Chondrocyte (in vitro differentiated cells): ENCODE measurements at regions not wholly inside any gene's neighbourhood (a gene's known extent, or its start where the extent isn't known, plus 50 kb on each side); places are given as distances from the start of the nearest gene placed in this dataset.
A peak's percentile ranks its signal among the peaks of the same experiment; 100 is the strongest.

Experiments
- DNase-seq: peaks from one replicate; pipeline ENCODE4 v3.0.0; 2021; ENCODE audit warnings: mixed read lengths, low spot score
- H3K27ac Mint-ChIP-seq: one replicate; pipeline ENCODE4 v1.8.0; 2021; ENCODE audit warnings: mild to moderate bottlenecking, moderate library complexity, mixed read lengths; ENCODE audit not compliant: unreplicated experiment
- H3K27me3 Mint-ChIP-seq: 2 replicates; pipeline ENCODE4 v1.8.0; 2021; ENCODE audit warnings: low read depth, mixed read lengths
- H3K36me3 Mint-ChIP-seq: 2 replicates; pipeline ENCODE4 v1.8.0; 2021; ENCODE audit warnings: low read depth, mixed read lengths
- H3K4me1 Mint-ChIP-seq: 2 replicates; pipeline ENCODE4 v1.8.0; 2021; ENCODE audit warnings: low read depth, mild to moderate bottlenecking, mixed read lengths
- H3K4me3 Mint-ChIP-seq: one replicate; pipeline ENCODE4 v1.8.0; 2021; ENCODE audit warnings: mild to moderate bottlenecking, moderate library complexity, mixed read lengths; ENCODE audit not compliant: unreplicated experiment
- H3K9me3 Mint-ChIP-seq: 2 replicates; pipeline ENCODE4 v1.8.0; 2021; ENCODE audit warnings: low read depth, mixed read lengths
- TF ChIP-seq, protein P1 (sequence below): fragments of 200-600 bp; sonication (generic); IDR thresholded peaks from 2 replicates; pipeline ENCODE4 v1.5.0; 2021; ENCODE audit warnings: antibody characterized with exemption, mild to moderate bottlenecking, moderate library complexity

DNA sequence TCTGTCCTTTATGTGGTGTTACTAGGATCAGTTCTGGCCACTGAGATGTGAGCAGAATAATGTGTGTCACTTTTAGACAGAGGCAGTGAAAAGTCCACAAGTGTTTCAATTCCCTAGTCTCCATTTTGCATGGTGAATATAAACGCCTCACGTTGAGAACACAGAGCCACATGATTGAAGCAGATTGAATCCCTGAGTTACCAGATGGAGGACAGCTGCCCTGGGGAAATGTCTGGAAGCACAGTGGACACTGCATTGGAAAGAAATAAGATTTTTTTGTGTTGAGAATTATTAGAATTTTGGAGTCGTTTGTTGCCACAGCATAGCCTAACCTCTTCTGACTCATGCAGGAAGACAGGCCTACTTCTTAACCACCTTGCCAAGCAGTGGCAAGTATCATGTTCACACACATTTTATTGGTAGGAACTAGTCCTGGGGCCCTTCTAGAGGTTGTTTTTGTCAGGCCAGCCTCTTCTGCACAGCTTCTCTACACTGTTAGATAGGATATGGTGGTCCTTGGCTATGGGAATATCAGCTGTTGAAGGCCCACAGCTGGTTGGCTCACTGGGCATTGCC is 188.6 kb downstream of the TMEM182 start:
- no peaks in the 10 kb centered on the region for H3K27me3 Mint-ChIP-seq
- DNase-seq: no peak
- no peaks in the 10 kb centered on the region for H3K36me3 Mint-ChIP-seq
- no peaks in the 10 kb centered on the region for H3K9me3 Mint-ChIP-seq
- peak overlapping the region; percentile 34 for H3K27ac Mint-ChIP-seq
- TF ChIP-seq, protein P1, sequence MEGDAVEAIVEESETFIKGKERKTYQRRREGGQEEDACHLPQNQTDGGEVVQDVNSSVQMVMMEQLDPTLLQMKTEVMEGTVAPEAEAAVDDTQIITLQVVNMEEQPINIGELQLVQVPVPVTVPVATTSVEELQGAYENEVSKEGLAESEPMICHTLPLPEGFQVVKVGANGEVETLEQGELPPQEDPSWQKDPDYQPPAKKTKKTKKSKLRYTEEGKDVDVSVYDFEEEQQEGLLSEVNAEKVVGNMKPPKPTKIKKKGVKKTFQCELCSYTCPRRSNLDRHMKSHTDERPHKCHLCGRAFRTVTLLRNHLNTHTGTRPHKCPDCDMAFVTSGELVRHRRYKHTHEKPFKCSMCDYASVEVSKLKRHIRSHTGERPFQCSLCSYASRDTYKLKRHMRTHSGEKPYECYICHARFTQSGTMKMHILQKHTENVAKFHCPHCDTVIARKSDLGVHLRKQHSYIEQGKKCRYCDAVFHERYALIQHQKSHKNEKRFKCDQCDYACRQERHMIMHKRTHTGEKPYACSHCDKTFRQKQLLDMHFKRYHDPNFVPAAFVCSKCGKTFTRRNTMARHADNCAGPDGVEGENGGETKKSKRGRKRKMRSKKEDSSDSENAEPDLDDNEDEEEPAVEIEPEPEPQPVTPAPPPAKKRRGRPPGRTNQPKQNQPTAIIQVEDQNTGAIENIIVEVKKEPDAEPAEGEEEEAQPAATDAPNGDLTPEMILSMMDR: no peak
- H3K4me3 Mint-ChIP-seq: no peak overlapping the region
- H3K4me1 Mint-ChIP-seq: peaks cover 10% of the 10 kb centered on the region

DNA sequence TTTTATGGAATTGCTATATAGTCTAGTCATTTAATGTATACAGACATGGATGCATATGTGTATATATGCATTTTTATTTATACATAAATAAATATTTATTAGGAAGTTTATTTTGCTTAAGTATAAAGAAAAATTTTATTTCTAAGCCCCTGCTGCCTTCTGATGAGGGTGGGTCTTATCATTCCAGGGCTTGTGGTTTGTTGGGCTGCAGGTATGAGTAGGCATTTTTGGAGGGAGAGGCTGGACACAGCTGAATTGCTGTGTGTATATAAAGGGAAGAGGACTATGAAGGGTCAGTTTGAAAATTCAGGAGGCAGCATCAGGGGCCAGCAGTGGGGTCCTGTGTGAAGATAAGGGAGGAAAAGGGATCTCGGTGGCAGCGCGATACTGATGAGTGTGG is 189.4 kb downstream of the TMEM182 start:
- H3K27me3 Mint-ChIP-seq: no peaks in the 10 kb centered on the region
- no peak overlapping the region for H3K4me3 Mint-ChIP-seq
- no peaks in the 10 kb centered on the region for H3K9me3 Mint-ChIP-seq
- no peak for DNase-seq
- no peak overlapping the region for H3K27ac Mint-ChIP-seq
- TF ChIP-seq, protein P1: no peak
- peaks cover 10% of the 10 kb centered on the region for H3K4me1 Mint-ChIP-seq
- H3K36me3 Mint-ChIP-seq: no peaks in the 10 kb centered on the region

DNA sequence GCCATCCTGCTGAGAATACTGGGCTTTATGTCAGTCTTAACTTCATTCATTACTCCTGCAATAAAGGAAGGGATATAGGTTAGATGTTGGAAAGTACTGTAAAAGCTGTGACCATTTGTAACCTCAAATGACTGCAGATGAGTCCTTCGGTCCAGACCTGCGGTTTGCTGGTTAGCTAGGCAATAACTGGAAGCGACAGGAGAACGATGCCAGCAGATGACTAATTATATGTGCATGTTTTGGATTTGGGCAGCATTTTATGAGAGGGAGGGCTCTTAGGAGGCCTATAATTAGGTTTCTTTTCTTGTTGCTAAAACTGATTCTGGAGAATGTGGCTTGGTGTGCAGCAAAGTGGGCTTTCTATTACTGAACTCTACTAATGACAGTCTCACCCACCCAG is 205.6 kb downstream of the TMEM182 start:
- TF ChIP-seq, protein P1: no peak
- peaks cover 4% of the 10 kb centered on the region for H3K9me3 Mint-ChIP-seq
- no peak overlapping the region for H3K4me3 Mint-ChIP-seq
- H3K4me1 Mint-ChIP-seq: no peaks in the 10 kb centered on the region
- peaks cover 15% of the 10 kb centered on the region for H3K27me3 Mint-ChIP-seq
- no peak overlapping the region for H3K27ac Mint-ChIP-seq
- no peak for DNase-seq
- no peaks in the 10 kb centered on the region for H3K36me3 Mint-ChIP-seq

DNA sequence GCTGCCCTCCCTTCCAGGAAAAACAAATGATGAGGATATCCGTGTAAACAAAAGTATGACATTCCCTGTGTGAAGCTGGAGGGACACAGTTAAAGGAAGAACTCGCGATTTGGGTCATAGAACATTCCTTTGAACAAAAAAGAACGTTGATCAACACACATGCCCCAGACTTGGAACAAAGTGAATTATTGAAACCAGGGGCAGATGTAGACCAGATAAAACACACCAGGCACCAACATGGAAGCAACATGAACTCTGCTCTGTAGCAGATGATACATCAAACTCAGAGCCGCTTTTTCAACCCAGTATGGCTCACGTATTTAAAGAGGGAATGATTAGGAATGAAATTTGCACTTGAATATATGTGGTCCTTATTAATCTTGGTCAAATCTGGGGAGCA is 206.5 kb downstream of the TMEM182 start:
- H3K4me3 Mint-ChIP-seq: no peak overlapping the region
- H3K9me3 Mint-ChIP-seq: peaks cover 4% of the 10 kb centered on the region
- peaks cover 13% of the 10 kb centered on the region for H3K27me3 Mint-ChIP-seq
- no peak overlapping the region for H3K27ac Mint-ChIP-seq
- DNase-seq: no peak
- H3K4me1 Mint-ChIP-seq: no peaks in the 10 kb centered on the region
- no peaks in the 10 kb centered on the region for H3K36me3 Mint-ChIP-seq
- TF ChIP-seq, protein P1: no peak

DNA sequence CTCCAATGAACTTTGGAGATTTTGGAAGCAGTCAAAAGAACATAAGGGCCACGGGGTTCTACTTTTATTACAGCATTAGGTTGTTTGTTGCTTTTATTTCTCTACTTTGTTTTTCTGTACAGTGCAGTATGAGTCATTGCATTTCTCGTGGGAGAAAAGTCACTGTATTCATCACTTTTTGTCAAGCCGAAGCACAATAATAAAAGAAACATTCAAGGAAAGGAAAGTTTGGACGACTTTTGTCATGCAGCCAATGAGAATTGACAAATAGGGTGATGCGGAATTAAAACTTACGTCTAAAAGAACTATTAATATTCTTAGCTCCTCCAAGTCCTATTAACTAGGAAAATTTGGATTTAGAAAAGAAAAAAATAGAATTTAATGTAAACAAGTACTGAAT is 209.9 kb downstream of the TMEM182 start:
- Mint-ChIP-seq H3K9me3 (peaks cover 4% of the 10 kb centered on the region), H3K4me1 (peaks cover 9% of the 10 kb centered on the region), H3K36me3 (no peaks in the 10 kb centered on the region), H3K4me3 (no peak overlapping the region), H3K27ac (no peak overlapping the region), H3K27me3 (peaks cover 12% of the 10 kb centered on the region)
- TF ChIP-seq, protein P1: no peak
- no peak for DNase-seq
